GM21381 (cell line): ENCODE measurements at regions not wholly inside any gene's neighbourhood (a gene's known extent, or its start where the extent isn't known, plus 50 kb on each side); places are given as distances from the start of the nearest gene placed in this dataset.
"Not testable (repeated sequence)": the region's sequence is repeated elsewhere in the genome, so short reads cannot be mapped to it uniquely, and the experiment has no call there.

Experiments used
- ATAC-seq: cut with Tn5 transposase; IDR thresholded peaks from one replicate; pipeline ENCODE4 v1.9.1; 2021; ENCODE audit warnings: mild to moderate bottlenecking, moderate library complexity; ENCODE audit not compliant: unreplicated experiment

DNA sequence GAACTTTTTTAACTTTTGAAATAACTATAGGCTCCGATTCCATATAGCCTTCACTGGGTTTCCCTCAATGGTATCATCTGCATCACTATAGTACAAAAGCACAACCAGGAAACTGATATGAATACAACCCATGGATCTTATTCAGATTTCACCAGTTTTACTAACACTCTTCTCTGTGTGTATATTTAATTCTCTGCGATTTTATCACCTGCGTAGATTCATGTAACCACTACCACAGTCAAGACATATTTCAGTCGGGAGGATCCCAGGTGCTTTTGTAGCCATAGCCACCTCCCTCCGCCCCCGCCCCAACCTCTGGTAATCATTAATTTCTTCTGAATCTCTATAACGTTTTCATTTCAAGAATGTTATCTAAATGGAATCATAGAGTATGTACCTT, 82.8 kb upstream of the C7orf33 start:
- no peak for ATAC-seq

DNA sequence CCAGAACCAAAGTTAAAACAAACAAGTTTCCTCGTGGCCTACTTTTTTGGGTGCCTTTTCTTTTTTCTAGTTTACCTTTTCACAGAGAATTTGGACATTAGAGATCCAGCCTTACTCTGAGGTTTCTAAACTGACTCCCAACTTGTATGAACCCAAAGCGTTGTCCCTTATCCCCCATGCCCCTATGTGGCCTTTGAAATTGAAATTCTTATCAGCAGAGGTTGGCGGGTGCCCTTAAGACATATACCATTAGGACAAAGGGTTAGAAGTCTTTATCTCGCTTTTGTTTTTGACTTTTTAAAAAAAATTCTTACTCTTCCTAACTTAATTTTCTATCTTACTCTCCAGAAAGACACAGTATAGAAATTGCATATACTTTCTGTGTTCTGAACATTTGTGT, 76.3 kb upstream of the C7orf33 start:
- no peak for ATAC-seq

GRCh38 chr7:148515237-148515636, 75.3 kb upstream of the C7orf33 start:
- ATAC-seq: no peak

- no peak for ATAC-seq
Observed at GRCh38 chr7:148515728-148516695, 74.6 kb upstream of the C7orf33 start.

DNA sequence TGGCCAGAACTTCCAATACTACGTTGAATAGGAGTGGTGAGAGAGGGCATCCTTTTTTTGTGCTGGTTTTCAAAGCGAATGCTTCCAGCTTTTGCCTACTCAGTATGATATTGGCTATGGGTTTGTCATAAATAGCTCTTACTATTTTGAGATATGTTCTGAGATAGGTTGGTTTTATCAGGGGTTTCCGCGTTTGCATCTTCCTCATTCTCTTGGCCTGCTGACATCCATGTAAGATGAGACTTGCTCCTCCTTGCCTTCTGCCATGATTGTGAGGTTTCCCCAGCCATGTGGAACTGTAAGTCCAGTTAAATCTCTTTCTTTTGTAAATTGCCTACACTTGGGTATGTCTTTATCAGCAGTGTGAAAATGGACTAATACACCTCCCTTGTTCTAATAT, 71.2 kb upstream of the C7orf33 start:
- not testable (repeated sequence) for ATAC-seq

- no peak for ATAC-seq
Observed at GRCh38 chr7:148521271-148521670, 69.3 kb upstream of the C7orf33 start.

DNA sequence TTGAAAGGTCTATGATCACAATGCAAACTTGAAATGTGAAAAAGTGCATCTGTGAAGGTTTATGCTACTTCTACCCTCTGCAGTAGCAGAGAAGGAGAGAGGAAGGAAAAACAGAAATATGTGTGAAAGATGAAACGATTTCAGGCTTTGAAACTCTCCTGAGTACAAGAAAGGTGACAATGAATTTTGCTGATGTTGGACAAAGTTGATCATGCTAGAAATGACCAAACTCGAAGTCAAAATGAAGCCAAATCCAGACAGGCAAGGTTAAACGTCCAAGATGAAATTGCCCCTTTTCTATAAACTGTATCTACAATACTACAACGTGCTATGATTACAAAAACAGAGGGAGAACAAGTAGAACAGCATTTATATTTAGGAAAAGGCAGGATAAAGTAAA, 67.0 kb upstream of the C7orf33 start:
- no peak for ATAC-seq

- ATAC-seq: no peak
Observed at GRCh38 chr7:148524479-148525224, 65.9 kb upstream of the C7orf33 start.

DNA sequence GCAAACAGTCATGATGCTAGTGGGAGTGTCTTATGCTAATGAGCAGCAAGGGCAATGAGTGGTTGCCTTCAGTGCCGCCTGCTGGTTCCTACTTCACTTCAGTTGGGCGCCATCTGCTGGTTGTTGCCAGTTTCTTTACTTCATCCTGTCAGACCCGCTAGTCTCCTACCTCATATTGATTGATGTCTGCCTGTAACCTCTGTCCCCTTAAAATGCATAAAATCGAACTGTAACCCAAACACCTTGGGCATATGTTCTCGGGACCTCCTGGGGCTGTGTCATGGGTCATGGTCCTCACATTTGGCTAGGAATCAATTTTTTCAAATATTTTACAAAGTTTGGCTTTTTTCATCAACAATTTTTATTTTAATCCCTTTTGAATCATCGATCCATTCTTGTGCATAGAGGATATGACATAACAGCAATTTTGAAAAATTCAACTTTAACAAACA, 62.8 kb upstream of the C7orf33 start:
- peak; percentile 98 for ATAC-seq

GRCh38 chr7:148535217-148535616, 55.3 kb upstream of the C7orf33 start:
- no peak for ATAC-seq

DNA sequence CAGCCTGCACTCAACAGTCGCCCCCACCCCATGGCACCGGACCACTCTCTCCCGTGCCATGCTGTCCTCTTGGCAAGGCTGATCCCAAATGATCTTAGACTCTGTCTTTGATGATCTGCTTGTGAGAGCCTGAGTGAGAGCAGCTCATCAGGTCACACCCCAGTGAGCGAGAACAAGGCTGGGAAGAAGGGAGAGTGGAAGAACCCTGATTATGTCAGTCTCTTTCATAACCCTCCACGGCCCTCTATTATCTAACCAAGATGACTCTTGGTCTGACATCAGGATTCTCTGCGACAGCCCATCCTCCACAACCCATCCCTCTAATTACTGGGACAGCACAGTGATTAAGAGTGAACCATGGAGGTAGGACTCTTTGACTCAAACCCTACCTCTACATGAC, 53.1 kb upstream of the C7orf33 start:
- no peak for ATAC-seq

DNA sequence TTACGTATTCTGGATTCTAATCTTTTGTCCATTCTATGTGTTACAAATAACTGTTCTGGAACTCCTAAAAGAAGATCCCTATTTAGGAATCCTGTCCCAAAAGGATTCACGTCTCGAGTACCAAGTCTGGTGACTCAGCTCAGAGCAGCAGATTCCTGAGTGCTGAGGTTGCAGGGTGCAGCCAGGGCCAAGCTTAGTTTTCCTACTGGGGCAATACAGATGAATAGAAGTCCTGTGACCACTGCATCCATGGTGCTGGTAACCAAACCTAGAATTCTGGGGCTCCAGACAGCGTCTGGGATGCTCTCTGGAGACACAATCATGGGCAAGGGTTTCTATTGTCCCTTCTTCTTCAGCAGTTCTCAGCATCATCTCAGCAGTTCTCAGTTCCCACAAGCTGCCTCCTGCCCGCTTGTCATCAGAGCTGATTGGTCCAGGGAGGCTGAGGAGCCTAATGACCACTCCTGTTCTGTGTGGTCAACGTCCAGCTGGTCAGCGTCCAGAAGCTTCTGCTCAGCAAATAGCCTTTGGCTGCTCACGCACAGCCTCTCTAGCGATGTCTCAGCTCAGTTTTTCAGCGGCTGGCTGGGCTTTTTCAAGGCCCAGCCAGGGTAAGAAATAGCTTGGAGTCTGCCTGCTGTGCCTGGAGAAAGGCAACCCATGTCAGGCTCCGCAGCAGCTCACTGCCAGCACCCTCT, 50.4 kb upstream of the C7orf33 start:
- no peak for ATAC-seq
